ENCODE measurements at regions not wholly inside any gene's neighbourhood (a gene's known extent, or its start where the extent isn't known, plus 50 kb on each side); places are given as distances from the start of the nearest gene placed in this dataset.

DNA sequence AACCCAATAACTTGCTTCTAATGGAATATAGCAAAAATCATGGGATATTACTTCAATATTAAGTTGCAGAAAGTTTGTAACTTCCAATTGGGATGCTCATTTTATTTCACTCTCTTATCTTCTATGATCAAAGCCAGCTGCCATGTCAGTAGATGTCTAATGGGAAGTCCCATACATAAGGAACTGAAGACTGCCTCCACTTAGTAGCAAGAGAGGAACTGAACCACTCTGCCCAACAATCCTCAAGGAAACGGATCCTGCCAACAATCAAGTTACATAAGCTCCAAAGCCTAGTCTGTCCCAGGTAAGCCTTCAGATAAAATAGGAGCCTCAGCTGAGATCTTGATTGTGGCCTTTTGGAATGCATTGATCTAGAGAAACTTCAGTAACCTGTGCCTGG lies 431.5 kb upstream of the PCDH15 start:
- TF ChIP-seq POLR2AphosphoS5 (IDR thresholded peaks at IDR 0.05), result no peak
- no peak for TF ChIP-seq TAF1 (IDR thresholded peaks at IDR 0.05; ENCODE audit: low read depth)
- TF ChIP-seq, protein P1, sequence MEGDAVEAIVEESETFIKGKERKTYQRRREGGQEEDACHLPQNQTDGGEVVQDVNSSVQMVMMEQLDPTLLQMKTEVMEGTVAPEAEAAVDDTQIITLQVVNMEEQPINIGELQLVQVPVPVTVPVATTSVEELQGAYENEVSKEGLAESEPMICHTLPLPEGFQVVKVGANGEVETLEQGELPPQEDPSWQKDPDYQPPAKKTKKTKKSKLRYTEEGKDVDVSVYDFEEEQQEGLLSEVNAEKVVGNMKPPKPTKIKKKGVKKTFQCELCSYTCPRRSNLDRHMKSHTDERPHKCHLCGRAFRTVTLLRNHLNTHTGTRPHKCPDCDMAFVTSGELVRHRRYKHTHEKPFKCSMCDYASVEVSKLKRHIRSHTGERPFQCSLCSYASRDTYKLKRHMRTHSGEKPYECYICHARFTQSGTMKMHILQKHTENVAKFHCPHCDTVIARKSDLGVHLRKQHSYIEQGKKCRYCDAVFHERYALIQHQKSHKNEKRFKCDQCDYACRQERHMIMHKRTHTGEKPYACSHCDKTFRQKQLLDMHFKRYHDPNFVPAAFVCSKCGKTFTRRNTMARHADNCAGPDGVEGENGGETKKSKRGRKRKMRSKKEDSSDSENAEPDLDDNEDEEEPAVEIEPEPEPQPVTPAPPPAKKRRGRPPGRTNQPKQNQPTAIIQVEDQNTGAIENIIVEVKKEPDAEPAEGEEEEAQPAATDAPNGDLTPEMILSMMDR (IDR thresholded peaks at IDR 0.05; ENCODE audit: poor library complexity, severe bottlenecking), result no peak
- no peak for TF ChIP-seq MXI1 (conservative IDR thresholded peaks at IDR 0.05; ENCODE audit: poor library complexity, severe bottlenecking)
- no peak for TF ChIP-seq EP300 (conservative IDR thresholded peaks at IDR 0.05; ENCODE audit: poor library complexity, severe bottlenecking)
- TF ChIP-seq EZH2 (IDR thresholded peaks at IDR 0.05; ENCODE audit: borderline replicate concordance, insufficient read depth, low read length, poor library complexity, severe bottlenecking), result no peak
- no peak for TF ChIP-seq RAD21 (conservative IDR thresholded peaks at IDR 0.05)
- TF ChIP-seq, protein P2, sequence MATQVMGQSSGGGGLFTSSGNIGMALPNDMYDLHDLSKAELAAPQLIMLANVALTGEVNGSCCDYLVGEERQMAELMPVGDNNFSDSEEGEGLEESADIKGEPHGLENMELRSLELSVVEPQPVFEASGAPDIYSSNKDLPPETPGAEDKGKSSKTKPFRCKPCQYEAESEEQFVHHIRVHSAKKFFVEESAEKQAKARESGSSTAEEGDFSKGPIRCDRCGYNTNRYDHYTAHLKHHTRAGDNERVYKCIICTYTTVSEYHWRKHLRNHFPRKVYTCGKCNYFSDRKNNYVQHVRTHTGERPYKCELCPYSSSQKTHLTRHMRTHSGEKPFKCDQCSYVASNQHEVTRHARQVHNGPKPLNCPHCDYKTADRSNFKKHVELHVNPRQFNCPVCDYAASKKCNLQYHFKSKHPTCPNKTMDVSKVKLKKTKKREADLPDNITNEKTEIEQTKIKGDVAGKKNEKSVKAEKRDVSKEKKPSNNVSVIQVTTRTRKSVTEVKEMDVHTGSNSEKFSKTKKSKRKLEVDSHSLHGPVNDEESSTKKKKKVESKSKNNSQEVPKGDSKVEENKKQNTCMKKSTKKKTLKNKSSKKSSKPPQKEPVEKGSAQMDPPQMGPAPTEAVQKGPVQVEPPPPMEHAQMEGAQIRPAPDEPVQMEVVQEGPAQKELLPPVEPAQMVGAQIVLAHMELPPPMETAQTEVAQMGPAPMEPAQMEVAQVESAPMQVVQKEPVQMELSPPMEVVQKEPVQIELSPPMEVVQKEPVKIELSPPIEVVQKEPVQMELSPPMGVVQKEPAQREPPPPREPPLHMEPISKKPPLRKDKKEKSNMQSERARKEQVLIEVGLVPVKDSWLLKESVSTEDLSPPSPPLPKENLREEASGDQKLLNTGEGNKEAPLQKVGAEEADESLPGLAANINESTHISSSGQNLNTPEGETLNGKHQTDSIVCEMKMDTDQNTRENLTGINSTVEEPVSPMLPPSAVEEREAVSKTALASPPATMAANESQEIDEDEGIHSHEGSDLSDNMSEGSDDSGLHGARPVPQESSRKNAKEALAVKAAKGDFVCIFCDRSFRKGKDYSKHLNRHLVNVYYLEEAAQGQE (IDR thresholded peaks at IDR 0.05; ENCODE audit: borderline replicate concordance), result no peak

Measured in neural cell (in vitro differentiated cells).